ENCODE measurements at regions not wholly inside any gene's neighbourhood (a gene's known extent, or its start where the extent isn't known, plus 50 kb on each side); places are given as distances from the start of the nearest gene placed in this dataset.
"Not testable (repeated sequence)": the region's sequence is repeated elsewhere in the genome, so short reads cannot be mapped to it uniquely, and the experiment has no call there.

- DNase-seq: no peak
Measured at GRCh38 chr12:82300611-82301010, 57.6 kb downstream of the CCDC59 start.

GRCh38 chr12:82299319-82300025, 58.7 kb downstream of the CCDC59 start:
- no peak for DNase-seq

DNA sequence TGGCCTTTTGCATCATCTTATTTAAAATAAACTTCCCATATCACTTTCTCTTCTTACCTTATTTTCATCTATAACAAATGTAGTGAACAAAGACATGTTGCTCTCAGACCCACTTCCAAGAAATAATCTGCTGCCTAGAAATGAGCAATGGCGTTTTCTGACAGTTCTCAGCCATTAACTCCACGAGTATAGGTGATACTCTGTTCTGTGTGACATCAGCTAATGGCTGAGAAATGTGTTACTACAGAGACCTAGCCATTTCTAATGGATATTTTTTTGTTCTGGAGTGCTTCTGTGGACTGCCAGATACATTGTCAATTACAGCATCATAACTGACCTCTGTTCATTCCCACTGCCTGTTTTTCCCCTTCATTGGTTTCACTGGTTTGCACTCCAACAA, 67.8 kb downstream of the CCDC59 start:
- no peak for DNase-seq

- not testable (repeated sequence) for DNase-seq
Measured at GRCh38 chr12:82281335-82281734, 76.9 kb downstream of the CCDC59 start.

DNA sequence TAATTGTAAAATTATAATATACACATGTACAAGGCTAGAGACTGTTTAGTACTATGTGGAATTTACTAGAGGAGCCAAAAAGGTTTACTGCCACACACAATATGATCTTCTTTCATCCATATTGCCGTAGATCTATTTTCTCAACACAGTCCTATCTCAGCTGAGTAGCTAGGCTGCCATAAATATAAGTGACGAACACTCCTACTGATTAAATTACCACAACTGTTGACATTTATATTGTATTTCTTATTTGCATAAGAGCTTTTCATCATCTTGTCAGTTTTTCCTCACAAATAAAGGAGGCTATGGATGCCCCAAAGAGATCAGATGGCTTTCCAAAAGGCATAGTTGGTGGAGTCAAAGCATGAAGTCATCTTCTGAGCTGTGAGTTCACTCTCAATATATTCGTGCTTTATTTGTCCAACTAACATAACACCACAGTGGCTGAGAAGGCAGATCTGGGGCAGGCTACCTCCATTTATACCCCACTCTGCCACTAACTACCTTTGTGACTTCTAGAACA, 78.6 kb downstream of the CCDC59 start:
- no peak for DNase-seq

GRCh38 chr12:82277582-82277981, 80.6 kb downstream of the CCDC59 start:
- DNase-seq: no peak

DNA sequence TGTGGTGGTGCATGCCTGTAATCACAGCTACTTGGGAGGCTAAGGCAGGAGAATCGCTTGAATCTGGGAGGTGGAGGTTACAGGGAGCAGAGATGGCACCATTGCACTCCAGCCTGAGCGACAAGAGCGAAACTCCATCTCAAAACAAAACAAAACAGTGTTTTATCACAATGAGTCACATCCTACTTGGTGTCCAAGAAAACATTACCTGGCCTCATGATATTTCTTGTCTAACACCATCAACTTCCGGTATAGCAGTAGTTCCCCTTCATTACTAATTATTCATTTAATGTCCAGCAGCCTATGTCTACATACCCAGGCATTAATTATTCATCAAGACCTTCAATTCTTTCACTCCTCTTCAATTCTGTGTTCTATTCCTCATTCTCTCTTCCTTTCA, 115.5 kb downstream of the CCDC59 start:
- no peak for DNase-seq

- no peak for DNase-seq
Measured at GRCh38 chr12:82225871-82226270, 132.3 kb downstream of the CCDC59 start.

- no peak for DNase-seq
Measured at GRCh38 chr12:82223426-82223825, 134.8 kb downstream of the CCDC59 start.

DNA sequence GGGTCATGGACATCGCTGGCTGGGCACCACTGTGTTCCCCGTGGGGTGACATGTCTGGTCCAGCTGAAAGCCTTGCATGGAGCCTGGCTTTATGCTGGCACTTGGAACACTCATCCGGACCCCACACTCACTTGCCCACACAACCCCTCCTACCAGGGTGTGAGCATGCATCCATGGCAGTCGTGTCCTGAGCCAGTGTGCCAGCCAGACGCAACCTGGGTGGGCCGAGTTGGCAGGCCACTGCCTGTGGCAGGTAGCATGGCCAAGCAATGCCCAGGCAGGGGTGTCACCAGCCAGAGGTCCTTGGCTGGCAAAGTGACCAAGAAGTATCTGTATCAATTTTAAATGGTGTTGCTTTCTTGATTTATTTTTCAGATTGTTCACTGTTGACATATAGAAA, 141.7 kb downstream of the CCDC59 start:
- DNase-seq: no peak

- DNase-seq: no peak
Measured at GRCh38 chr12:82213761-82214160, 144.4 kb downstream of the CCDC59 start.

DNA sequence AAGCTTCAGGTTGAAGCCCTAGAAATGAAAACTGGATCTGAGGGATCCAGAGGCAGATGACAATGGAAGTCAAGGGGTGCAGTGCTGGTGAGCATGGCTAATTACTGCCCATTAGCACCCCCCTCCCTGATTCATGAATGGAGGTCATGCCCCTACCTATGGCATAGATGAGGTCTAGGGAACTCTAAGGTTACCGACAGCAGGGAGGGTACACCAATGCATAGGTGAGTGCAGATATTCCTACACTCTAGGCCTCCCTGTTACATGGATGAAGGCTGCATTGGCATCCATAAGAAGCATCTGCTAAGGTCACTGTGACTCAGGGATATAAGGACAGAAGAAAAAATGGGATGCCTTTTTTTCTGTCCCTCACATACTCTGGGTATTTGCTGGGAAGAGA, 147.3 kb downstream of the CCDC59 start:
- DNase-seq: no peak

- DNase-seq: no peak
Measured at GRCh38 chr12:82209533-82209932, 148.7 kb downstream of the CCDC59 start.

DNA sequence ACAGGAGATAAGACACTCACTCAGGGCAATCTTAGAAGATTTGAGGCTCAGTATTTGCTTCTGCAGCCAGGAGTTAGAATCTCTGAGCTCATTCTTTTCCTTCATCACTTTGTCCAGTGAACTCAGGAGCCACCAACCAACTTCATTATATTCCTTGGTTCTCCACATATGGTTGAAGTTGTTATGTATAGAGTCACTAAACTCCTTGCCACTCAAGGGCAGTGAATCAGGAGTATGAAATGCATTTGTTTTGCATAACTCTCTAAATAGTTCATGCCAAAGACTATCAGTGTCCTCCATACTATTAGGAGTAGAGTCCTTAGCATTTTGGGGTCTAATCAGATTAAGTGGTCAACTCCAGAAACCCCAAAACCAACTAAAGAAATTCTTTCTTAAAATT, 150.6 kb downstream of the CCDC59 start:
- no peak for DNase-seq

GRCh38 chr12:82203086-82203485, 155.1 kb downstream of the CCDC59 start:
- DNase-seq: no peak

DNA sequence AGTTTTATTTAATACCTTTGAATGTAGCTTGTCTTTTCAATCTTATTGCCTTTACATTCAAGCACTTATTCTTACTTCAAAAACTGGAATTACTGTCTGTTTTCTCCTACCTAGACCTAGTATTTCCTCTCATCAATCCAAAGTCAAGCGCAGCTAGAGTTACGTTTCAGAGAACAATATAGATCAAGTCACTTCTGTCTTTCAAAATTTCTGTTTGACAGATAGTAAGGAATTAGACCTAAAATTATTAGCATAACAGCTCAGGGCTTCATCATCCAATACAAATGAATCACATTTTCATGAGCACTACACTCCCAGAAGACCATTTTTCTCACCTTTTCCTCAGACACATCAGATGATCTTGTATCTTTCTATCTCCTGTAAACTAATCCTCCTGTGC, 170.6 kb downstream of the CCDC59 start:
- no peak for DNase-seq

DNA sequence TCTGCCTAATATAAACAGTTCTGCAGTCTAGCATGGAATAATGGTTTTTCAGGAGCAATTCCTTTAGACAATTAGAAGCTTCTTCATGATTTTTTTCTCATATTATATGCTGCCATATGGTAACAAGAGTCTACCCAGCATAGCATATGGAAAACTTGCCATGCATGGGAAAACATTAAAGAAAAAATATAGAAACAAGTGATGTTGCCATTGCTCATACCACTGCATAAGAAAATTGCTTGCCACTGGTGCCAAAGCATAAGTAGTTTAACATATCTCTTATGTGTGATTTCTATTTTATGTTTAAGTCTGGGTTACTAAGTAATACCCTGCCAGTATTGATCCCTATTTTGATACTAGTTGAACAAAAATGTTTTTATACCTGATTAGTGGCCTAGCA, 171.2 kb downstream of the CCDC59 start:
- DNase-seq: no peak

GRCh38 chr12:82186282-82186681, 171.9 kb downstream of the CCDC59 start:
- DNase-seq: no peak

GRCh38 chr12:82184844-82185243, 173.3 kb downstream of the CCDC59 start:
- no peak for DNase-seq

GRCh38 chr12:82182601-82183190, 175.5 kb downstream of the CCDC59 start:
- DNase-seq: no peak

DNA sequence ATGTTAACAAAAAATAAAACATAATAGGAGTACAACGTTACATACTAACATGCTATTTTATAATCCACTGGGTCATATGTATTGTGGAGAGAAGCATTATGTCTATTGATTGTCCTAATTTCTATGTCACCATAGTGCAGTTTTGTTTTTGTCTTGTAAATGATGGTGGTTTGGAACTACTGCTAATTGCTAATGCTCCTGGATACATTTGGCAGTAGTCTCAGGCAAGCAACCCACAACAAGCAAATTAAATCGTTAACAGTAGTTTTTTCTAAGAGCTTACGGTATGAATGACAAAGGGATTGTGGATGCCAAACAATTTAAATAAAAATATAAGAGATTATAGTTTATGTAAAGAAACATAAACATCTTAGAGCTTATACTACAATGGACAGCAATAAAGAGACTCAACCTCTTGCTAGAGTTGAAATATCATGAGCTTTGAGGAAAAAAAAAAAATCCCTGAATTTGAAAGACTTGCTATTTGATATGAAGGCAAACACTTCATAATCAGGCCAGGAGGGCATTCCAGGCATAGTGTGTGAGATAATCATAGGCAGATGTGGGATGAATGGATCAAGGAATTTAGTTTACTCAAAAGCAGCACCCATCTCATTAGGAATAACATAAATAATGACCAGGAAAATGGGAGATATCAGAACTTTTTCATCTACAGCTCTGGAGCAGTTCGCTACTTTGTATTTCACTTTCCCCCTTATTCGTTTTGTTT, 181.3 kb downstream of the CCDC59 start:
- DNase-seq: no peak

GRCh38 chr12:82176026-82176425, 182.2 kb downstream of the CCDC59 start:
- no peak for DNase-seq

DNA sequence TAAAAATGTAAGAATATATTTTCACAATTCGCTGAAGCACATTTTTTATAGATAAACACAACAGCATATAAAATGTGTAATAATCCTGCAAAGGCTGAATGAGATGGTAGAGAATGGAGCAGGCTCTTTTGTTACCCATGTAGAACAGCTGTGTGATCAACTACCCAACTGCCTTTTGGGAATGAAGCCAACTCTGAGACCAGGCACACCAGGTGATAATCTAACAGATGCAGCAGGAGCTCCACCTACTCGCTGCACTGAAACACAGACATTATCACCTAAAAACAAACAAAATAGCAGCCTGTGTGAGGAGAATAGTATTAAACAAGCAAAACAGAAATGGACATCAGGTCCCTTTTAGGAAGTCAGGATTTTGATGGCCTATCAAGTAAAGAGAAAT, 183.3 kb downstream of the CCDC59 start:
- DNase-seq: no peak

GRCh38 chr12:82174383-82174782, 183.8 kb downstream of the CCDC59 start:
- no peak for DNase-seq
